Right lung (tissue), 2 donors: ENCODE measurements at regions not wholly inside any gene's neighbourhood (a gene's known extent, or its start where the extent isn't known, plus 50 kb on each side); places are given as distances from the start of the nearest gene placed in this dataset.

Experiments
- DNase-seq, 2 donors: peaks; one replicate each; pipeline ENCODE4 v3.0.0-alpha.2; 2013

GRCh38 chr15:52876991-52877663 lies 87.0 kb upstream of the ONECUT1 start:
- DNase-seq, result no peak

- no peak for DNase-seq
Measured at GRCh38 chr15:52872036-52872818, 82.1 kb upstream of the ONECUT1 start.

- DNase-seq, result no peak
Measured at GRCh38 chr15:52870015-52870414, 79.9 kb upstream of the ONECUT1 start.

- DNase-seq, result no peak
Measured at GRCh38 chr15:52866698-52867097, 76.6 kb upstream of the ONECUT1 start.

GRCh38 chr15:52862677-52863076 lies 72.5 kb upstream of the ONECUT1 start:
- peak; percentile 13 to 23 for DNase-seq

GRCh38 chr15:52858782-52859176 lies 68.6 kb upstream of the ONECUT1 start:
- DNase-seq, result no peak

GRCh38 chr15:52857937-52858781 lies 68.0 kb upstream of the ONECUT1 start:
- no peak for DNase-seq

- no peak for DNase-seq
Measured at GRCh38 chr15:52857471-52857870, 67.3 kb upstream of the ONECUT1 start.

GRCh38 chr15:52856286-52856685 lies 66.2 kb upstream of the ONECUT1 start:
- no peak for DNase-seq

GRCh38 chr15:52855157-52855556 lies 65.0 kb upstream of the ONECUT1 start:
- DNase-seq, result no peak

GRCh38 chr15:52844823-52845222 lies 54.7 kb upstream of the ONECUT1 start:
- DNase-seq, result no peak
